SH-SY5Y (cell line): ENCODE measurements at regions not wholly inside any gene's neighbourhood (a gene's known extent, or its start where the extent isn't known, plus 50 kb on each side); places are given as distances from the start of the nearest gene placed in this dataset.

Experiments used
- GATA2 ChIP-seq: IDR thresholded peaks from 2 replicates; pipeline ENCODE4 v1.6.1; 2011; ENCODE audit warnings: mild to moderate bottlenecking, low read depth, low read length
- GATA3 ChIP-seq: IDR thresholded peaks from 2 replicates; pipeline ENCODE4 v1.6.1; 2011; ENCODE audit warnings: low read depth, mild to moderate bottlenecking, low read length, moderate library complexity

DNA sequence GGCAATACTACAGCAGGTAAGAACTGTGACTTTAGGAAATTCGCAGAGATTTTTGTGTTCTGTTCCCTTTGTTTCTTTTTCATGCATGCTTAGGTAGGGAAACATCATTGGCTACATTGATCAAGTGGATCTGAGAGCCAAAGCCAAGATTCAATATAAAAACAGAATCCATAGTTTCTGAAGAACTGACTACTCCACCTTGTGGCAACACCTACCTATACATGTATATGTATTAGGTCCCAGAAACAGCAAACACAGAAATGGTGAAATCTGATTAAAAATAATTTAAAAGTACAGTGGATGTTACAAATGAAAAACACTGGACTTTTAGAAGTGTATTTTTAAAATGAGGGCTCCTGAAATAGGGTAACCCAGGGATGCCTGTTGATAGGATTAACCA, 322.6 kb upstream of the MAOA start:
- TF ChIP-seq GATA2 (no peak), GATA3 (no peak)
